H9 (cell line): ENCODE measurements at regions not wholly inside any gene's neighbourhood (a gene's known extent, or its start where the extent isn't known, plus 50 kb on each side); places are given as distances from the start of the nearest gene placed in this dataset.

Experiments used
- DNase-seq: peaks from one replicate; pipeline ENCODE4 v3.0.0-alpha.2; 2017
- H2AFZ ChIP-seq: one replicate; pipeline ENCODE4 v1.6.1; 2013; ENCODE audit warnings: mild to moderate bottlenecking, low read length, control low read depth, moderate library complexity
- H2AK5ac ChIP-seq: 2 replicates; pipeline ENCODE4 v1.6.1; 2013; ENCODE audit warnings: low read length, control low read depth, mixed read lengths; ENCODE audit not compliant: insufficient read length
- H2BK120ac ChIP-seq: one replicate; pipeline ENCODE4 v1.6.1; 2013; ENCODE audit warnings: low read depth, mild to moderate bottlenecking, low read length, control low read depth, inconsistent platforms; ENCODE audit not compliant: poor library complexity, severe bottlenecking
- H2BK12ac ChIP-seq: 2 replicates; pipeline ENCODE4 v1.6.1; 2013; ENCODE audit warnings: low read length, control low read depth, mixed read lengths, low read depth; ENCODE audit not compliant: insufficient read length
- H2BK15ac ChIP-seq: 2 replicates; pipeline ENCODE4 v1.6.1; 2013; ENCODE audit warnings: low read depth, low read length, control low read depth
- H2BK20ac ChIP-seq: one replicate; pipeline ENCODE4 v1.6.1; 2013; ENCODE audit warnings: low read depth, mild to moderate bottlenecking, low read length, control low read depth, inconsistent platforms; ENCODE audit not compliant: poor library complexity, severe bottlenecking
- H2BK5ac ChIP-seq: 2 replicates; pipeline ENCODE4 v1.6.1; 2013; ENCODE audit warnings: low read length, control low read depth, mixed read lengths; ENCODE audit not compliant: insufficient read length
- H3K14ac ChIP-seq: 2 replicates; pipeline ENCODE4 v1.6.1; 2013; ENCODE audit warnings: low read length, control low read depth; ENCODE audit not compliant: insufficient read depth
- H3K18ac ChIP-seq: 2 replicates; pipeline ENCODE4 v1.6.1; 2013; ENCODE audit warnings: low read depth, mild to moderate bottlenecking, mixed read lengths, low read length, control low read depth; ENCODE audit not compliant: insufficient read length
- H3K23ac ChIP-seq: 2 replicates; pipeline ENCODE4 v1.6.1; 2013; ENCODE audit warnings: low read length, control low read depth, mixed read lengths, low read depth; ENCODE audit not compliant: insufficient read length
- H3K23me2 ChIP-seq: 2 replicates; pipeline ENCODE4 v1.6.1; 2013; ENCODE audit warnings: low read depth, mild to moderate bottlenecking, mixed read lengths, low read length, control low read depth; ENCODE audit not compliant: insufficient read length, poor library complexity, severe bottlenecking
- H3K27ac ChIP-seq: 2 replicates; pipeline ENCODE4 v1.5.1; 2013; ENCODE audit warnings: low read length, control low read depth, mixed read lengths, low read depth; ENCODE audit not compliant: insufficient read length
- H3K27me3 ChIP-seq: 2 replicates; pipeline ENCODE4 v1.6.1; 2013; ENCODE audit warnings: low read length, control low read depth, inconsistent platforms; ENCODE audit not compliant: insufficient read depth
- H3K4ac ChIP-seq: 2 replicates; pipeline ENCODE4 v1.6.1; 2013; ENCODE audit warnings: low read depth, mild to moderate bottlenecking, control low read depth, inconsistent platforms, low read length, moderate library complexity
- H3K4me1 ChIP-seq: 2 replicates; pipeline ENCODE4 v1.6.1; 2013; ENCODE audit warnings: low read length, control low read depth, inconsistent platforms; ENCODE audit not compliant: insufficient read depth
- H3K4me2 ChIP-seq: 2 replicates; pipeline ENCODE4 v1.6.1; 2013; ENCODE audit warnings: low read length, control low read depth, mixed read lengths; ENCODE audit not compliant: insufficient read length, insufficient read depth
- H3K56ac ChIP-seq: 2 replicates; pipeline ENCODE4 v1.6.1; 2013; ENCODE audit warnings: low read depth, mild to moderate bottlenecking, mixed read lengths, low read length, control low read depth; ENCODE audit not compliant: insufficient read length
- H3K79me1 ChIP-seq: 2 replicates; pipeline ENCODE4 v1.6.1; 2013; ENCODE audit warnings: low read depth, mild to moderate bottlenecking, moderate library complexity, low read length, control low read depth, inconsistent platforms; ENCODE audit not compliant: insufficient read depth, poor library complexity, severe bottlenecking
- H3K79me2 ChIP-seq: 2 replicates; pipeline ENCODE4 v1.6.1; 2013; ENCODE audit warnings: low read length, control low read depth, inconsistent platforms; ENCODE audit not compliant: insufficient read depth
- H3K9ac ChIP-seq: 2 replicates; pipeline ENCODE4 v1.6.1; 2013; ENCODE audit warnings: low read length, control low read depth, mixed read lengths; ENCODE audit not compliant: insufficient read length; ENCODE audit errors: extremely low read depth
- H3K9me3 ChIP-seq: one replicate; pipeline ENCODE4 v1.6.1; 2013; ENCODE audit warnings: low read depth, low read length, inconsistent platforms; ENCODE audit not compliant: control insufficient read depth
- H3T11ph ChIP-seq: one replicate; pipeline ENCODE4 v1.6.1; 2013; ENCODE audit warnings: mild to moderate bottlenecking, low read length, control low read depth, inconsistent platforms
- H4K20me1 ChIP-seq: one replicate; pipeline ENCODE4 v1.6.1; 2013; ENCODE audit not compliant: control insufficient read depth, insufficient read length, insufficient read depth
- H4K5ac ChIP-seq: 2 replicates; pipeline ENCODE4 v1.6.1; 2013; ENCODE audit warnings: low read depth, mild to moderate bottlenecking, mixed read lengths, low read length, control low read depth; ENCODE audit not compliant: insufficient read length
- H4K8ac ChIP-seq: replicated peaks from 2 replicates; pipeline ENCODE4 v1.6.1; 2013; ENCODE audit warnings: low read length, control low read depth, mixed read lengths, low read depth; ENCODE audit not compliant: insufficient read length
- H4K91ac ChIP-seq: 2 replicates; pipeline ENCODE4 v1.6.1; 2013; ENCODE audit warnings: low read depth, mild to moderate bottlenecking, moderate library complexity, mixed read lengths, low read length, control low read depth; ENCODE audit not compliant: insufficient read length
- H3K27ac Mint-ChIP-seq, 3 experiments: 2 replicates in 2 of 3; 3 replicates in 1 of 3; pipeline ENCODE4 v1.8.0; 2020 to 2021; ENCODE audit warnings: mixed read lengths in 3 of 3, mild to moderate bottlenecking in 1 of 3, moderate library complexity in 1 of 3
- H3K27me3 Mint-ChIP-seq: 2 replicates; pipeline ENCODE4 v1.8.0; 2021; ENCODE audit warnings: low read depth, mild to moderate bottlenecking, moderate library complexity, mixed read lengths
- H3K36me3 Mint-ChIP-seq, 3 experiments: 2 replicates in 2 of 3; 3 replicates in 1 of 3; pipeline ENCODE4 v1.8.0; 2020 to 2021; ENCODE audit warnings: low read depth in 3 of 3, mixed read lengths in 3 of 3; ENCODE audit not compliant: insufficient read depth in 1 of 3
- H3K4me1 Mint-ChIP-seq, 2 experiments: 2 replicates each; pipeline ENCODE4 v1.8.0; 2020; ENCODE audit warnings: mixed read lengths in 2 of 2
- H3K4me3 Mint-ChIP-seq, 2 experiments: 2 replicates in 1 of 2; 3 replicates in 1 of 2; pipeline ENCODE4 v1.8.0; 2020 to 2021; ENCODE audit warnings: mild to moderate bottlenecking in 2 of 2, mixed read lengths in 2 of 2, moderate library complexity in 1 of 2
- H3K9me3 Mint-ChIP-seq, 2 experiments: 2 replicates in 1 of 2; 3 replicates in 1 of 2; pipeline ENCODE4 v1.8.0; 2020; ENCODE audit warnings: mild to moderate bottlenecking in 2 of 2, mixed read lengths in 2 of 2, moderate library complexity in 1 of 2
- CTCF ChIP-seq: fragments of 200-600 bp; sonication (generic); conservative IDR thresholded peaks from 3 replicates; pipeline ENCODE4 v1.8.0; 2021; ENCODE audit warnings: antibody characterized with exemption, mild to moderate bottlenecking
- WGBS: extraction: QIAGEN DNeasy Blood & Tissue Kit; methylation state at CpG from one replicate; pipeline ENCODE4 v1.1.7; 2013; ENCODE audit warnings: missing lambda C conversion rate, low lambda C conversion rate, mixed read lengths; ENCODE audit not compliant: insufficient read length; ENCODE audit errors: extremely low coverage; 5-methylcytosine and 5-hydroxymethylcytosine counted together

- no peaks in the 10 kb centered on the region; a peak in 1 of 5 replicates for H3K9me3 Mint-ChIP-seq
- H2BK120ac ChIP-seq: no peak overlapping the region
- H3K4me3 Mint-ChIP-seq: no peak overlapping the region
- H2AK5ac ChIP-seq: no peak overlapping the region
- no peak overlapping the region for H3K4ac ChIP-seq
- no peak for DNase-seq
- H2BK20ac ChIP-seq: no peak overlapping the region
- H2BK15ac ChIP-seq: no peak overlapping the region
- H4K5ac ChIP-seq: no peak overlapping the region
- H3K9me3 ChIP-seq: no peaks in the 10 kb centered on the region
- H3K27me3 ChIP-seq: no peaks in the 10 kb centered on the region
- H2BK5ac ChIP-seq: no peak overlapping the region
- H3K14ac ChIP-seq: no peak overlapping the region
- no peak overlapping the region for H2BK12ac ChIP-seq
- H4K20me1 ChIP-seq: no peaks in the 10 kb centered on the region
- no peak overlapping the region for H2AFZ ChIP-seq
- H3K4me1 Mint-ChIP-seq: peaks cover 6% of the 10 kb centered on the region in 2 experiments
- H3K79me1 ChIP-seq: no peaks in the 10 kb centered on the region
- H3K18ac ChIP-seq: no peak overlapping the region
- no peak overlapping the region for H3K27ac ChIP-seq
- no peaks in the 10 kb centered on the region for H3K36me3 Mint-ChIP-seq
- H3K9ac ChIP-seq: no peak overlapping the region
- H3K27me3 Mint-ChIP-seq: no peaks in the 10 kb centered on the region
- no peak overlapping the region for H3K23ac ChIP-seq
- H3K4me2 ChIP-seq: no peak overlapping the region
- no peak overlapping the region for H3T11ph ChIP-seq
- TF ChIP-seq CTCF: no peak
- no CpG with 5 or more reads among the region's 3 CpGs for WGBS
- no peaks in the 10 kb centered on the region for H3K23me2 ChIP-seq
- no peaks in the 10 kb centered on the region for H3K79me2 ChIP-seq
- H3K27ac Mint-ChIP-seq: no peak overlapping the region
- no peaks in the 10 kb centered on the region for H3K4me1 ChIP-seq
- H4K8ac ChIP-seq: no peak overlapping the region
- no peak overlapping the region for H4K91ac ChIP-seq
- H3K56ac ChIP-seq: no peak overlapping the region
Observed at GRCh38 chr5:92519811-92520632, 1061.0 kb downstream of the NR2F1-AS1 start.
